NT2/D1 (cell line): ENCODE measurements at regions not wholly inside any gene's neighbourhood (a gene's known extent, or its start where the extent isn't known, plus 50 kb on each side); places are given as distances from the start of the nearest gene placed in this dataset.

ENCODE experiments used
- DNase-seq: peaks from one replicate; pipeline ENCODE4 v3.0.0-alpha.2; 2011; ENCODE audit warnings: low read depth, low spot score
- H3K27me3 ChIP-seq: 2 replicates; pipeline ENCODE4 v1.6.0; 2011; ENCODE audit warnings: mild to moderate bottlenecking; ENCODE audit not compliant: insufficient read length, insufficient read depth
- H3K36me3 ChIP-seq: 2 replicates; pipeline ENCODE4 v1.6.1; 2011; ENCODE audit warnings: mild to moderate bottlenecking, low read length, mixed read lengths; ENCODE audit not compliant: insufficient read depth, insufficient read length
- H3K4me1 ChIP-seq: 2 replicates; pipeline ENCODE4 v1.5.1; 2011; ENCODE audit not compliant: insufficient read depth, insufficient read length
- H3K4me3 ChIP-seq: 2 replicates; pipeline ENCODE4 v1.5.1; 2011; ENCODE audit warnings: low read depth; ENCODE audit not compliant: insufficient read length
- H3K9ac ChIP-seq: 2 replicates; pipeline ENCODE4 v1.6.0; 2011; ENCODE audit warnings: low read depth; ENCODE audit not compliant: insufficient read length
- H3K9me3 ChIP-seq: 2 replicates; pipeline ENCODE4 v1.5.1; 2011; ENCODE audit warnings: mild to moderate bottlenecking, low read length; ENCODE audit not compliant: insufficient read depth
- SUZ12 ChIP-seq: IDR thresholded peaks from 2 replicates; pipeline ENCODE4 v1.6.1; 2011; ENCODE audit not compliant: insufficient read length, insufficient read depth; ENCODE audit errors: extremely low read depth
- YY1 ChIP-seq: IDR thresholded peaks from 2 replicates; pipeline ENCODE4 v1.6.1; 2011; ENCODE audit not compliant: insufficient read length, insufficient read depth
- ZNF274 ChIP-seq: IDR thresholded peaks from 2 replicates; pipeline ENCODE4 v1.6.1; 2011; ENCODE audit warnings: mild to moderate bottlenecking, low read depth, low read length

- Histone ChIP-seq H3K4me1 (peaks cover 7% of the 10 kb centered on the region), H3K4me3 (no peak overlapping the region), H3K36me3 (no peaks in the 10 kb centered on the region), H3K9ac (no peak overlapping the region), H3K27me3 (no peaks in the 10 kb centered on the region), H3K9me3 (no peaks in the 10 kb centered on the region)
- no peak for DNase-seq
- TF ChIP-seq ZNF274 = no peak
- no peak for TF ChIP-seq YY1
Observed at GRCh38 chr6:108763931-108764579, 84.2 kb upstream of the ARMC2 start.

- H3K27me3 ChIP-seq = no peaks in the 10 kb centered on the region
- DNase-seq = no peak
- no peak for TF ChIP-seq SUZ12
- no peak for TF ChIP-seq ZNF274
- TF ChIP-seq YY1 = no peak
- H3K4me1 ChIP-seq = peaks cover 7% of the 10 kb centered on the region
- no peaks in the 10 kb centered on the region for H3K36me3 ChIP-seq
- H3K4me3 ChIP-seq = no peak overlapping the region
- H3K9me3 ChIP-seq = no peaks in the 10 kb centered on the region
- no peak overlapping the region for H3K9ac ChIP-seq
Observed at GRCh38 chr6:108764580-108764950, 83.7 kb upstream of the ARMC2 start.

GRCh38 chr6:108765495-108765894 is 82.7 kb upstream of the ARMC2 start:
- Histone ChIP-seq H3K27me3 (no peaks in the 10 kb centered on the region), H3K4me1 (peaks cover 3% of the 10 kb centered on the region), H3K9me3 (no peaks in the 10 kb centered on the region), H3K9ac (no peak overlapping the region), H3K36me3 (no peaks in the 10 kb centered on the region), H3K4me3 (no peak overlapping the region)
- no peak for DNase-seq
- no peak for TF ChIP-seq SUZ12
- TF ChIP-seq ZNF274 = no peak
- no peak for TF ChIP-seq YY1

- TF ChIP-seq YY1 (no peak), ZNF274 (no peak), SUZ12 (no peak)
- no peaks in the 10 kb centered on the region for H3K27me3 ChIP-seq
- no peak overlapping the region for H3K9ac ChIP-seq
- H3K9me3 ChIP-seq = no peaks in the 10 kb centered on the region
- no peaks in the 10 kb centered on the region for H3K4me1 ChIP-seq
- no peaks in the 10 kb centered on the region for H3K36me3 ChIP-seq
- DNase-seq = no peak
- H3K4me3 ChIP-seq = no peak overlapping the region
Observed at GRCh38 chr6:108766419-108766818, 81.8 kb upstream of the ARMC2 start.

GRCh38 chr6:108766886-108767285 is 81.3 kb upstream of the ARMC2 start:
- Histone ChIP-seq H3K4me3 (no peak overlapping the region), H3K4me1 (no peaks in the 10 kb centered on the region), H3K36me3 (no peaks in the 10 kb centered on the region), H3K9me3 (no peaks in the 10 kb centered on the region), H3K9ac (no peak overlapping the region), H3K27me3 (no peaks in the 10 kb centered on the region)
- TF ChIP-seq SUZ12 (no peak), ZNF274 (no peak), YY1 (no peak)
- no peak for DNase-seq

- no peak overlapping the region for H3K9ac ChIP-seq
- H3K9me3 ChIP-seq = no peaks in the 10 kb centered on the region
- no peaks in the 10 kb centered on the region for H3K4me1 ChIP-seq
- H3K27me3 ChIP-seq = no peaks in the 10 kb centered on the region
- no peak for DNase-seq
- TF ChIP-seq YY1 = no peak
- no peak for TF ChIP-seq ZNF274
- no peak for TF ChIP-seq SUZ12
- no peak overlapping the region for H3K4me3 ChIP-seq
- no peaks in the 10 kb centered on the region for H3K36me3 ChIP-seq
Observed at GRCh38 chr6:108767418-108768165, 80.6 kb upstream of the ARMC2 start.

GRCh38 chr6:108768166-108768555 is 80.1 kb upstream of the ARMC2 start:
- no peaks in the 10 kb centered on the region for H3K4me1 ChIP-seq
- DNase-seq = no peak
- TF ChIP-seq ZNF274 (no peak), SUZ12 (no peak), YY1 (no peak)
- H3K4me3 ChIP-seq = no peak overlapping the region
- no peaks in the 10 kb centered on the region for H3K36me3 ChIP-seq
- H3K9me3 ChIP-seq = no peaks in the 10 kb centered on the region
- no peak overlapping the region for H3K9ac ChIP-seq
- no peaks in the 10 kb centered on the region for H3K27me3 ChIP-seq
